Fibroblast of skin of abdomen (primary cell): ENCODE measurements at regions not wholly inside any gene's neighbourhood (a gene's known extent, or its start where the extent isn't known, plus 50 kb on each side); places are given as distances from the start of the nearest gene placed in this dataset.
"Not testable (repeated sequence)": the region's sequence is repeated elsewhere in the genome, so short reads cannot be mapped to it uniquely, and the experiment has no call there.

ENCODE experiments used
- DNase-seq: peaks from one replicate; pipeline ENCODE4 v3.0.0-alpha.2; 2013

DNA sequence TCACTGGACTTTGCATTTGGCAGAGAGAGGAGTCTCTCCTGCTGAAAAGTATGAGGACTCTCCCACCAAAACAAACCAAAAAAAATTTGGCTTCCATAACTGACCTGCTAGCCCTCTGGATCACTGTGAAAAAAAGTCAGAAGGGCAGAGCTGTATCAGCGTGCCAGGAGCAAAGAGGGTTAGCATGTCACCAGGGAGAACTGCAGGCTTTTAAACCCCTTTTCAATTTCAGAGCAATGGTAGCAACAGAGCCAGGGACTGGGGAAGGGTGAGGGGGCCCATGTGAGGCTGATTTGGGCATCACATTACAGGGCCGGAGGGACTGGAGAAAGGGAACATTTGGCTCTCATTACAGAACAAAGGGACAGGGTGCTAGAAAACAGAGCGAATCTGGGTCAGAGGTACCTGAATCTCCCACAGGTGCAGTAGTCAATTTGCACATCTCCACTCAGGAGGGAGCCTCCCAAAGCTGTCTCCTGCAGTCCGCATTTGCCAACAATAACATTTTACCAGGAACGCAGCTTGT lies 185.7 kb upstream of the EYA4 start:
- DNase-seq: no peak

DNA sequence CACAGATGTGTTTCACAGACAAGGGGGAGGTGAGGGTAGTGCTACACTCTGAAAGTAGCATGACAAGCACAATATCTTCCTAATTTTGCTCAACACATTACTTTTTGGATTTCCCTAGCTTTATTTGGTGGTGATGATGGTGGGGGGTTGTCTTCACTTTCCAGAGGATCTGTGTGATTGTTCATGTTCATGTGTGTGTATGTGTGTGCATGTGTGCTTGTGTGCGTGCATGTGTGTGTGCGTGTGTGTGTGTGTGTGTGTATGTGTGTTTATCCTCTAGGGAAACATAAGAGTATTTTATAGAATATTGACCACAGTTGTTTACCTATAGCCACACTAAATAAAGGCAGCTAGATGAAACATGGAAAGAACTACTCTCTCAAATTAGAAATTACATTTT lies 183.8 kb upstream of the EYA4 start:
- no peak for DNase-seq

DNA sequence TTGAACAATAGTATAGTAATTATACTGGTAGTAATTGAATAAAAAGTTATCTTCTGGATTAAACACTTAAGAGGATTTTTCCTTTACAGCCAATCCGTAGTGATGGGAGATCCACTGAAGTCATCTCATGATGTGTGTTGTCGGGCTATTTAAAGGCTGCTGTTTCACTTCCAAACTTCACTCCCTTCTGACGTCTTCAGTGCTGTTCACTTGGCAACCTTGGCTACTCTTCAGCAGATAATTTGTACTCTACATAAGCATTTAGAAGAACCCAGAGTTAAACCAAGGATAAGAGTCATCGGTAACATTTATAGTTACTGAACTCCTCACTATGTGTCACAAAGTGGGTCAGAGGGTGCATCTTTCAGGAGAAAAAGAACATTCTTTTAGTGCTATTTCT lies 179.1 kb upstream of the EYA4 start:
- peak; percentile 10 for DNase-seq

DNA sequence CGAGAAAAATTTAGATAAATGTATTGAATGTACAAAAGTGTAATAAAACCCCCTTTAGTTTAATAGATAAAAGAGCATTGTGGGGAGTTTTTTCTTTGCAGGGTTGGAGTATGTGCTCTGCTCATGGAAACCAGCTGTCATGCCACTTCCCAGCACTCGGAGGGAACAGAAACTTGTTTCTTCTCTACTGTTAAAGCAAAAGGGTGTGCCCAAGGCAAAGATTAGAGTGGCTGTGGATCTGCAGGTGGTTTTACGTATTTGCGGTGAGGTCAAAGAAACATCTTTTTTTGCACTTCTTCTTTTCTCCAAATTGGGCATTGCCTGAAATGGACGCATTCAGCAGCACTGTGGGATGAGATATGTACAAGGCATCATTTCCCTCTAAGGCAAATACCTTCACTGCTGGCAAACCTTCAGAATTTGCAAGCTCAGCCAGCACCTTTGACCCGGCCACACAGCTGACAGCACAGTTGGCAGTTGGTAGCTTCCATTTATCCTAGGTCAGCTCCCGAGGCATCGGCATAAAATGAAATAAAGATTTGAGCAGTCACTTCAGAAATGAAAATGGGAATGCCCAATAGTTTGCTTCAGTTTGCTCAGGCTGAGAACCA lies 178.4 kb upstream of the EYA4 start:
- no peak for DNase-seq

DNA sequence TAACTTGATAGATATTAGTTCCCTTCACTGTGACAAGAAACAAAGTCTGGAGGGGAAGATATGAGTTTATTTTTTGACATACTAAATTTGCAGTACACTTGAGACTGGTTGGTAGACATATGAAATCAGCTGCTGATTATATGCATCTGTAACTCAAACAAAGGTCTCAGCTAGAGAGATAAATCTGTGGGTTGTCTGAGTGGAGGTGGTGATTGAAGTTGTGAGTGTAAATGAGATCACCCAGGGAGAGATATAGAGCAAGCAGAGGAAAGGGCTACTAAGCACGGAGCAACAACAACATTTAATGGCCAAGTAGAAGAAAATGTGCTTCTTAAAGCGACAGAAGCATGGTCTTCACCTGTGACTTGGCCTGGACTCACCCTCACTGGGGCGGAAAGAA lies 173.2 kb upstream of the EYA4 start:
- no peak for DNase-seq

DNA sequence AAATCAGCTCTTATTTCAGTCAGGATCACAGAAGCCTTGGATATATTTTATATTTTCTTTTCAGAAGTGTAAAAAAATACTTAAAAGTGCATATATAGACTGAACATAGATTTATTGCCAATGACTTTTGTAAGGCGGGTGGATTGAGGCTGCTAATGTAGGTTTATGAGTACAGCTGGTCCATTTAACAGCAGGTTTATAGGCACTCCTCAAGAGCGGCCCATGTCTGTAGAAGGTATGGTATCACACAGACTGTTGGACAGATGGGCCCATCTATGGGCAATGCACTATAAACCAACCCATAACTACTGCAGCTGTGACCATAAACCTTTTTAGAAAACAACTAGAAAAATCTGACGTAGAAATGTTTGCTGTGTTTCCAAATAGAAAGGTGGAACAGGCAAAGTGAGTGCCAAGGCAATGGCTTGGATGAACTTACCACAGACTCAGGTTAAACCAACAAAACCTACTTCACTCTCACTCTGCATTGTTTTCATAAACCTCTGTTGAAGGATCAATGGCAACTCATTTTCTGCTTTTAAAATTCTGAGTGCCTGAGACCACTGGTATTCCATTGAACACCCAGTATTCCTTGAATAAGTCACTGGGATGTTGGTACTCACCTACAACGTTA lies 170.6 kb upstream of the EYA4 start:
- DNase-seq: no peak

DNA sequence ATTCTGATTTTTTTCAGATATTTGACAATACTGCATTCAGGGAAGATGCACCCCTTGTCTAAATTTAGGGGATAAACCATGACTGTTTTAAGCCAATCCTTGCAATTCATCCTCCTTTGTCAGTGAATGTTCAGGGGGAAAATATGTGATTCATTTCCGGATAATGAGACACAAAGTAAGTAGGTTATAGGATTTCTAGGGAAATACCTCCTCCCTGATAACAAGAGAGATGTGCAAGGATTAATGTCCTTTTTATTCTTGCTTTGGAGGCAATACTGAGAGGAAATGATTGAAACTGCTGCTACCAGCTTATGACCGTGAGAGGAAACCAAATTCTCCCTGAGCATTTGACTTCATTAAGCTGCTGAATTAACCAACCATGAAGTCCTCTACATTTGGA lies 161.3 kb upstream of the EYA4 start:
- no peak for DNase-seq

DNA sequence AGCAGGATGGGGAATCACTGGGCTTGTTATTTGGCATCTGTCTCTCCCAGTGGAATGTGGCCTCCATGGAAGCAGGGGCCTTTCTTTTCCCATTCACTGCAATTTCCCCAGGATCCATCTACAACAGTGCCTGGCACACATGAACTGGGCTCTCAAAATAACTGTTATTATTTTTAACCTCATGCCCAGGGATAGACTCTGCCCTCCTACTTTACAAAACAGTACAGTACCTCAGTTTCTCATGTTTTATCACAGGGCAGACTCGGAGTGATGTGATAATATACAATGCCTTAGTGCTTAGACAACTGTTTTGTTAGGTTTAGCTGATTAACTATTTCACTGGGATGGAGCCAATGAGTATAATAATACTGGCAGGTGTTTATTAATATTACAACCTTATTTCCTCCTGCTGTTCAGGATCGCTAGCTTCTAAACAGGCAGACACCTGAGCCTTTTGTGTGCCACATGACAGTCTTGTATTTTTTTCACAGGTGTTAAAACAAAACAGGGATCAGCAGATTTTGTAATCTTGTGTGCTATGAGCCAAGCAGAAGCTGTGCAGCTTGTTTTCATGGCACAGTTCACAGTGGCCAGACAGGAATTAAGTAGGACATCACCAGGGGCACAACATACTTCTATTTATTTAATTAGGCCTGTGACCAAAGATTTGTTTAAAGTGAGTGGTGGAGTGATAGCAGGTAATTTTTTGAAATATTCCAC lies 157.7 kb upstream of the EYA4 start:
- no peak for DNase-seq

DNA sequence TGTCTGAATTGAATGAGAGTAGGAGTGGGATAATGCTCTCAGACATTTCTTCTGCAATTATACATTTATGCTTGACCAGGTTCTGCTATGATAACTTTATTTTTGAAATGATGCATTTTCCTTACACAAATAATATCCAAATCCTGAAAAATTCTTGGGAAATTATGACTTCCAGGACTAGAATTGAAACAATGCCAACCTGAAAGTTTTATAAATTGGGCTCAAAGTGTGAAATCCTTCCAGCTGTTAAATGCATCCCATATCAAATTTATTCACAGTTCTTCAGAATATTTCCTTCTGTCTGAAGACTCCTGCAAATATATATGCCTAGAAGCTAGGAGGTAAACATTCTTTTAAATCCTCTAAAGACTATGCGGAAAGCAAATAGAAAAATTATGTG lies 155.7 kb upstream of the EYA4 start:
- no peak for DNase-seq

DNA sequence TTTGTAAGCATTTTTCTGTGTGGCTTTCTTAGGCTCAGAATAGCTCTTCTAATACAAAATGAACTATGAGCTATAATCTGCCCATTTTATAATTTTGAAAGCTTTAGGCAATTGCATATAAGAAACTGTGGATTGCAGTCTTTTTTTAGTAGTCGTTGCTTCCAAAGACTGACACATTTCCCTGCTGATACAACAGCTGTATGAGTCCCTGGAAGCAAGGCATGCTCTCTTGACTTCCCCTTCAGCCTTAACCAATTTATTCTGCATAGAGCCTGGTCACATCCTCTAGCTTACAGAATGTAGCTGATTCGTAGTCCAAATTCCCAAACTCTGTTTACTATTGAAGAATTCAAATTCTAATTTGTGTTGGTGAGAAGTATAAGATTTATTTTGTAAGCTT lies 155.3 kb upstream of the EYA4 start:
- DNase-seq: no peak

DNA sequence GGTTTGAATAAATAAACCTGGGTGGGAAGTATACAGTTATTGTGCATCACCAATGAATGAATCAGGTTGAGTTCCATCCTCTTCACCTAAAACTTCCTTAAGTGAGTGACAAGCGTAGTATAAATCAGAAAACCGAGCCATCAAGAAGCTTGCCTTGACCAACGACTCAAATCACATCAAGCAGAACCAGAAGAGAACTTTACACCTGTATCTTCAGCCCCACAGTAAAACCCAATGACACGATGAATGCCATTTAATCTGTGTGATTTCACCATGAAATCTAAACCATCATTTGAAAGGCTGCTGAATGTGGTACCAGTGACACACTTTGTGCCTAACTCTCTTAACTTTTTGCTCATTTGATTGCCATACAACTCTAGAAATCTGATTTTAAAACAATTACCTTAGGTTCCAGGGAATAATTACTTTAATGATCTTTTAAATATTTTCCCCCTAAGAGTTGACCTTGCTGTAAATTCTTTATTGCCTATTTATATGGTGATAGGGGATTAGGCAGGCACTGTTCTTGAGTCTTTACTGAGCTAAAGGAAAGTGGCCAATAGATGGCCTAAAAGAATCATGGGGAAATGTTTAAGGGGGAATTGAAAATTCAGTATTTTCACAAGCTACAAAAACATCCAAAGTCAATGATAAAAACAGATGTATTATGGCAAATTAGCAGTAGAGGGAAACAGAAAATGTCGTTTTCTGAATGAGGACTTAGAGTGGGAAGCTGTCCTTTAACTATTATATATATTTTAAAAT lies 152.0 kb upstream of the EYA4 start:
- DNase-seq: no peak

DNA sequence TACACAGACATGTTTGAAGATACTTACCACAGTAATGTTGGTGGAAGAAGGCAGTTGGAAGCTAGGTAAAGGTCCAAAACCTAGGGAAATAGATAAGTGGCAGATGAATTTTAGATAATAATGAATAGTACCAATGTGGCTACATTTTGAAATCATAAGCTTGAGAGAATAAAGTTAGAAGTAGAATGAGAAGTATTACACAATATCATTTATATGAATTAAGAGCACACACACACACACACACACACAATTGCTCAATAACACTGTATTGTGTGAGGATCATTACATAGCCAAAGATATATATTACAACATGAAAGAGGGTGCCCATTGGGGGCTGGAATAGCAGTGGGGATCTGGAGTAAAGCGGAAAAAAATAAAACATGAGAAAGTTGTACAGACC lies 149.0 kb upstream of the EYA4 start:
- DNase-seq: no peak

DNA sequence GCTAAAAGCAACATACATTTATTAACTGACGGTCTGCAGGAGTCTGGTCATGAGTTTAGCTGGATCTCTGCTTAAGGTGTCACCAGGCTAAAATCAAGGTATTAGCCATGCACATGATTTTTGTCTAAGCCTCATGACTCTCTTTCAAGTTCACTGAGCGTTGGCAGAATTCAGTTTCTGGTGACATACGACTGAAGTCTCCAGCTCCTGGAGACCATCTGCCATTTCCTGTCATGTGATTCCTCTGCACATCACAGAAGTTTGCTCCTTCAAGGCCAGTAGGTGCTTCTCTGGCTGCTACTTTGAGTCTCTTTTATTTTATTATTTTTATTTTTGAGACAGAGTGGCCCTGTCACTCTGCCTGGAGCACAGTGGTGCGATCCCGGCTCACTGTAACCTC lies 148.4 kb upstream of the EYA4 start:
- no peak for DNase-seq

DNA sequence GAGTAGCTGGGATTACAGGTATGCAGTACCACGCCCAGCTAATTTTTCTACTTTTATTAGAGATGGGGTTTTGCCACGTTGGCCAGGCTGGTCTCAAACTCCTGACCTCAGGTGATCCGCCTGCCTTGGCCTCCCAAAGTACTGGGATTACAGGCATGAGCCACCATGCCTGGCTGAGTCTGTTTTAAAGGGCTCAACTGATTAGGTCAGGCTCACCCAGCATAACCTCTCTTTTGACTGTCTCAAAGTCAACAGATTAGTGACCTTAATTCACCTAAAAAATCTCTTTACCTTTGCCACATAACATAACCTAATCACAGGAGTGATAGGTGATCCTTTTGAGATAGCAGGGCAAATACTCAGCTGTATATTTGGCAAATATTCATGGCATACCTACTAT lies 147.9 kb upstream of the EYA4 start:
- not testable (repeated sequence) for DNase-seq

DNA sequence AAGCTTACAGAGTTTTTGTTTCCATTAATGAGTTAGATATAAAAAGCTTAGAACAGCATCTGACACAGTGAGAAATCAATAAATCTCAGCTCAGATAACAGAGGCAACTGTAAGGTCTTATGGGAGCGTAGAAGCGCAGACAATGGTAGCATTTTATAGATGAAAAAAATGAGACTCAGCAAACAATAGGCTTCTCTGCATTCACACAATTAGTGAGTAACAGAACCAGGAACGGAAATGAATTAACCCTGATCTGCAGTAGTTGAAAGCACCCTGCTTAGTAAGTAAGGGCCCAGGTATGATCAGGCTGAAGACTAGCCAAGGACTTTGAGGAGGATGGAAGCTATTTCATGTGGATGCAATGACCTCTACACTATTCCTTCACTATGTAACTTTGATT lies 147.2 kb upstream of the EYA4 start:
- no peak for DNase-seq

DNA sequence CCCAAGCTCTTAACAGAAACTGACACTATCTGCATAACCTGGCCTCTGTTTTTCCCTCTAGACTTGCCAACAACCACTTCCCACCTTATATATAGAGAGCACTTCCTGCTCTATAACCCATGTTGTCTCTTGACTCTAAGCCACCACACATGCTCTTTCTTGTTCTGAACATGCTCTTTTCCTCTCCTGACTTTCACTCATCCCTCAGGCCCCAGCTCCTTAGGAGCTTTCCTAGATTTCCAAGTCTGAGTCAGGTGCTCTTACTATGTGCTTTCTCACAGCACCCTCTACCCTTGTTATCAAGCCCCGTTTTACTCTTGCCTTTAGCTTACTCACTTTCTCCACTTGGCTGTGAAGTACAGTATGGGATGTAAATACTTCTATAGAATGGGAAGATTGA lies 143.9 kb upstream of the EYA4 start:
- no peak for DNase-seq

DNA sequence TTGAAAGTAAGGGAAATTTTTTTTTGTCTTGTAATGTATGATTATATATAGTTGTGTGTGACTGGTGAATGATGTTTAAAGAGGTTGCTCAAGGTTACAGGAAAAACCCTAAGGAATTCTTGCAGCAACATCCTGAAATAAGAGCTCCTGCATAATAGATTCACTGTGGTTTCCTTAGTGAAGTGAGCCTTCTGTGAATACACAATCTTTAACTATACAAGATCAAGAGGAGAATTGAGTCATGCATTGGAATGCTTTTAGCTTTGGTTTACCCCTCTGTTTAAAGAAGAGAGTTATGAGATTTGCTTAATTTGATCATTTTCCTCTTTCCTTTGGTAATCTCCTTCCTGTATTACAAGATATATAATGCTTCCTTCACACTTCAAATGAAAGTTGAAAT lies 141.6 kb upstream of the EYA4 start:
- DNase-seq: peak; percentile 91

DNA sequence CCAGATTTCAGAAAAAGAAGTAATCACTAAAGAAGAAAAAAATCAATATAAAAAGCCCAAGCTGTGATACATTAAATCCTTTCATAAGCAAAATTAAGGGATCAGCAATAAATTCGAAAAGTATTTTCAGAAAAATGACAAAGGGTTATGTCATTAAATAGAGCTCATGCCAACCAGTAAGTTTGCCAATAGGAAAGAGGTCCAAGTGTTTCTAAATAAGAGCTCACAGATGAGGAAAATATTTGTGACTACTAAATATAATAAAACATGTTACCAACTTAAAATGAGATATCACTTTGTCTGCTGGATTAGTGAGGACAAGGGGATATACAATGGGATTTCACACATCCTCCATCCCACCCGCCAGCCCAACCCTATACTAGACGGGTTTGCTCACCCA lies 140.3 kb upstream of the EYA4 start:
- DNase-seq: no peak

DNA sequence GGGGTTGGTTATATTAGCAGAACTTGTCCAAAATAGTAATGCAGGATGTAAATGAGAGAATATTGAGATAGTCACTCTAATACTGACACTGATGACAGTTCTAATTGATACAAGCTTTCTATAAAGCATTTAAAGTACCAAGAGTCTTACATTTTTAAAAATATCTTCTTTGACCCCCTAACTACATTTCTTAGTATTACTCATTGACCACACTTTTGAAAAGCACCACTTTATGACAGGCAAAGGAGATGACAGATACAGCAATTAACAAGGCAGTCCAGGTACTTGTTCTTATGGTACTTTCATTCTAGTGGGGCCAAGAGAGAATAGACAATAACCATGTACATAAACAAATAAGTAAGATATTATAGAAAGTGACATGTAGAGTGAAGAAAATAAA lies 139.4 kb upstream of the EYA4 start:
- peak; percentile 32 for DNase-seq

DNA sequence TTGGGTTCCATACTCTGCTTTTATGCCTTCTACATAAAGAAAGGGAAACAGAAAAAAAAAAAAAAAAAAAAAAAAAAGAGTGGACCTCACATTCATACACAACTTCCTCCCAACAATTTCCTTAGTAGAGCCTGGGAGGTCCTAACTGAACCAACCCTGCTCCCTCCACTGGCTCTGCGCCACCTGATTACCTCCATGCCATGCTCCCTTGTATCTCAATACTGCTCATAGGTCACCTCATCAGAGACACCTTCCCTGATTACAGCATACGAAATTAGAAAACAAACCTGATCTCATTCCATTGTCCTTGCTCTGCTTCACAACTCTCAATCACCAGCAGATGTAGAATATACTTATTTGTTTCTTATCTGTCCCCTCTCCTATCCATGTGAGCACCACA lies 134.2 kb upstream of the EYA4 start:
- DNase-seq: no peak

DNA sequence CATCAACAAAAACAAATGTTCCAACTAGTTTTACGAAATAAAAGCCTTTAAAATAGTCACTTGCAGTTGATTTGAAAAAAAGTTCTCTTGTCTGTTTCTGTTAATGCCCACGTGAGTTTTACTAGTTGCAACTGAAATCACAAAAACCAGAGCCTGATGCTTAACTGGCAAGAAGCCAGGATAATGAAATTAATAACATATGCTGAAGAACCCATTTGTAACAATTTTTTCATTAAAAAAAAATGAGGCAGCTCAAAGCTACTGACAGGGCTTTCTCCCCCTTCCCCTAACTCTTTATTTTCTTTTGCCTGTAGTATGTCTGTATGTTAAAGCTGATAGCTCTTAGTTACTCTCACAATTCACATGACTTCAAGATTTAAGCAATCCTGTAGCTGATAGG lies 132.7 kb upstream of the EYA4 start:
- DNase-seq: peak; percentile 36

DNA sequence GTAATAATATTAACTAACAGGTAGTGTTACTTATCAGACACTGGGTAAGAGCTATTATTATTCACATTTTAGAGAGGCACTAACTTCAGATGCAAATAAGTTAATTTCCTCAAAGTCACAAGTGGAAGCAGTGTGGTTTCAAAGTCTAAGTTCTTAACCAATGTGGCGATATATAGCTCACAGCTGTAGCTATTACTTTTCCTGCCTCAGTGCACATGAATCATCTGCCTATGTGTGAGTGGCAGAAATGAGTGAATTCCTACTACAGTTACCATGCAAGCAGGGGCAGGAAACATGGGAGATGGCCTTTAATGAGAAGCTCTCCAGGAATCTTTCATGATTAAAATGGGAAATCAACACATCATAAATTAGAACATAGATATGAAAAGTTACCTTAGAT lies 126.2 kb upstream of the EYA4 start:
- DNase-seq: no peak

DNA sequence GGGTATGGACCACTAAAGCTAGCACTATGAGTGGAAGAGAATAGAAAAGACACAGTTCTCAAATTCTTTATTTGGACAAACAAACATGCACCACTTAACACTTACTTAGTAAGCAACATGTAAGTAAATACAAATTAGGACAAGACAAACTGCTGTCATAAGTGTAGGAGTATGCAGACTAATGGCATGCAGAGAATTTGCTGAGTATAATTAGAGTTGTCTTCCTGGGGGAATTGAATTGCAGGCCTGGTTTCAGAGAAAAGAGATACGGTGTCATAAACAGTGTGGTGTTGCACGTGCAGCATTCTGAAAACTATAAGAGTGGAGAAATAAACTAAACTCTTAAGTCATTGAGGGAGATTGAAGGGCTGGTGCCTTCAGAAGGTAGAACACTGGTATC lies 125.2 kb upstream of the EYA4 start:
- DNase-seq: no peak
